ENCODE measurements at regions not wholly inside any gene's neighbourhood (a gene's known extent, or its start where the extent isn't known, plus 50 kb on each side); places are given as distances from the start of the nearest gene placed in this dataset.

GRCh38 chr6:62746161-62746560, 460.1 kb upstream of the KHDRBS2 start:
- Histone ChIP-seq H3K36me3 (no peaks in the 10 kb centered on the region), H3K27me3 (no peaks in the 10 kb centered on the region), H3K4me1 (no peaks in the 10 kb centered on the region), H3K9me3 (no peaks in the 10 kb centered on the region), H3K27ac (no peak overlapping the region), H3K4me3 (no peak overlapping the region), H4K20me1 (no peaks in the 10 kb centered on the region), H3K9ac (no peak overlapping the region), H3K4me2 (no peak overlapping the region)
- no peak for TF ChIP-seq Cebpa-rat (IDR thresholded peaks at IDR 0.05)

DNA sequence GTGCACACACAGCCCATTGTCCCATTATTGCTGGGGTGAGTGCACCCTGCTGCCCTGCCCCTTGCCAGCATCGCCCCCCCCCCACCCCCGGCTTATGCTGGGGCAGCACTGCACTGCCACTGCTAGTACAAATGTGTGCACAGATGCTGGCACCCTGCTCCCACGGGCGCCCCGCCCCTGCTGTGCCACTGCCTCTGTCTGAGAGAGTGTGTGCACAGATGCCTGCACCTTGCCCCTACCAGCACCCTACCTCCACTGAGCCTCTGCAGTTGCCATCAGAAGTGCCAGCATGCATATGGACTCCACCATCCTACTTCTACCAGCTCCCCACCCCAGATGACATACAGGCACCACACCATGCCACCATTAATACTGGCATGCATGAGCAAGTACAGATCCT, 454.6 kb upstream of the KHDRBS2 start:
- Histone ChIP-seq H3K4me3 (no peak overlapping the region), H3K27me3 (no peaks in the 10 kb centered on the region), H3K4me2 (no peak overlapping the region), H3K9ac (no peak overlapping the region), H3K4me1 (no peaks in the 10 kb centered on the region), H3K36me3 (no peaks in the 10 kb centered on the region), H3K27ac (no peak overlapping the region), H4K20me1 (no peaks in the 10 kb centered on the region), H3K9me3 (no peaks in the 10 kb centered on the region)
- TF ChIP-seq Cebpa-rat (IDR thresholded peaks at IDR 0.05), result no peak

DNA sequence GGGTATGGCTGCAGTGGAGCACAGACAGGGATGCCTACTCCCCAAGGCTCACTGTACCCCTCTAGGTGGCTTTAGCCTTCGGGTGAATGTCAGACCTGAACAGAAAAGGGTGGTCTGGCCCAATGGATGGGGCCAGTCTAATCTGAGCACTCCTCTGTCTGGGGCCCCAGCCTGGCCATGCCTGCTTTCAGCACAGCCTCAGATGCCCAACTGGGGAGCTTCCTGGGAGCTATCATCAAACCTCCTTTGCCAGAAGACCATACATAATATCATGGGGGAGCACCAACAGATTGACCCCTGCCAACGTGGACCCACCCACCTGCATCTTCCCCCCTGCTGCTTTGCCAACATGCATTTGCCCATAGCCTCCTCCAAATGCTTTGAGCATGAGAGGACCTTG, 454.1 kb upstream of the KHDRBS2 start:
- H3K27me3 ChIP-seq, result no peaks in the 10 kb centered on the region
- no peak overlapping the region for H3K4me3 ChIP-seq
- no peaks in the 10 kb centered on the region for H3K9me3 ChIP-seq
- no peak overlapping the region for H3K27ac ChIP-seq
- no peaks in the 10 kb centered on the region for H3K4me1 ChIP-seq
- H3K36me3 ChIP-seq, result no peaks in the 10 kb centered on the region
- H3K4me2 ChIP-seq, result no peak overlapping the region
- no peak overlapping the region for H3K9ac ChIP-seq
- H4K20me1 ChIP-seq, result no peaks in the 10 kb centered on the region
- TF ChIP-seq Cebpa-rat (IDR thresholded peaks at IDR 0.05), result no peak

GRCh38 chr6:62737792-62738191, 451.8 kb upstream of the KHDRBS2 start:
- no peak overlapping the region for H3K4me3 ChIP-seq
- no peaks in the 10 kb centered on the region for H3K9me3 ChIP-seq
- no peak for TF ChIP-seq Cebpa-rat (IDR thresholded peaks at IDR 0.05)
- H3K36me3 ChIP-seq, result no peaks in the 10 kb centered on the region
- H3K27me3 ChIP-seq, result no peaks in the 10 kb centered on the region
- no peak overlapping the region for H3K9ac ChIP-seq
- H3K27ac ChIP-seq, result no peak overlapping the region
- H3K4me1 ChIP-seq, result no peaks in the 10 kb centered on the region
- H3K4me2 ChIP-seq, result no peak overlapping the region
- H4K20me1 ChIP-seq, result no peaks in the 10 kb centered on the region

DNA sequence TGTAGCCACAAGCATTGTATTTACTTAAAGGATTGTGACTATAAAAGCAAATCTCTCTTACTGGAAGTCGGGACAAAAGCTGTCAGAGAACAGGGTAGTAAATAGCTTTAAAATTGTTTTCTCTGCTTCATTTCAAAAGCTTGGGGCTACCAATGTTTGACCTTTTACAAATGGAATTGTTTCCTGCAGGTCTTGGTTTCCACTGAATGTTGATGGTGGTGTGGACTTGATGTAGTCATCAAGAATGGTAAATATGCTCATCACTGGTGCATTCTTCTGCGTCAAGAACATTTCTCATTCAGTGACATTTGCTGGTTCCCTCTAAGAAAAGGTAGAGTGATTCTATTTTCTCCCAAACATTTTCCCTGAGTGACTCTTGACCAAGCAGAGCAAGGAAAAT, 435.4 kb upstream of the KHDRBS2 start:
- no peak overlapping the region for H3K4me2 ChIP-seq
- no peaks in the 10 kb centered on the region for H3K4me1 ChIP-seq
- TF ChIP-seq Cebpa-rat (IDR thresholded peaks at IDR 0.05), result no peak
- no peaks in the 10 kb centered on the region for H3K27me3 ChIP-seq
- no peak overlapping the region for H3K4me3 ChIP-seq
- no peak overlapping the region for H3K9ac ChIP-seq
- H3K9me3 ChIP-seq, result no peaks in the 10 kb centered on the region
- H4K20me1 ChIP-seq, result no peaks in the 10 kb centered on the region
- H3K27ac ChIP-seq, result no peak overlapping the region
- H3K36me3 ChIP-seq, result no peaks in the 10 kb centered on the region

DNA sequence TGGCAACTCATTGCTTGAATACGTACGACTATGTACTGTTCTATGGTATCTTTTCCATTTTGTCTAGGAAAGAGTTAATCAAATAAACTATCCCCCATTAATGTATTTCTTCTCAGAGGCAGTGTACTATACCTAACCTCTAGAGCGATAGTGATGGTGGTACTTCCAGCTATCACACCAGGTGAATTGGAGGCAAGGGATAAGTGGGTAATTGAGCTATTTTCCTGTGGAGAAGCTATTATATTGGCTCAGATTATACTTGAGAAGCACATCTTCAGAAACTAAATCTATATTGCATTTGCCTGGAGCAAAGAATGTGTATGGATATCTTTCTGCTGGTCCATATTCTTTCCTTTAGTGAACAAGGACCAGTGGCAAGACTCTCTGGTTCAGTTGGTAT, 430.7 kb upstream of the KHDRBS2 start:
- Histone ChIP-seq H3K4me1 (no peaks in the 10 kb centered on the region), H3K9me3 (no peaks in the 10 kb centered on the region), H4K20me1 (no peaks in the 10 kb centered on the region), H3K9ac (no peak overlapping the region), H3K4me3 (no peak overlapping the region), H3K27ac (no peak overlapping the region), H3K36me3 (no peaks in the 10 kb centered on the region), H3K27me3 (no peaks in the 10 kb centered on the region), H3K4me2 (no peak overlapping the region)
- TF ChIP-seq Cebpa-rat (IDR thresholded peaks at IDR 0.05), result no peak

- no peak overlapping the region for H3K4me3 ChIP-seq
- H3K4me2 ChIP-seq, result no peak overlapping the region
- no peaks in the 10 kb centered on the region for H3K27me3 ChIP-seq
- no peaks in the 10 kb centered on the region for H3K4me1 ChIP-seq
- H4K20me1 ChIP-seq, result no peaks in the 10 kb centered on the region
- no peak overlapping the region for H3K27ac ChIP-seq
- H3K9ac ChIP-seq, result no peak overlapping the region
- no peaks in the 10 kb centered on the region for H3K36me3 ChIP-seq
- no peak for TF ChIP-seq Cebpa-rat (IDR thresholded peaks at IDR 0.05)
- H3K9me3 ChIP-seq, result no peaks in the 10 kb centered on the region
These were observed 428.1 kb upstream of the KHDRBS2 start for GRCh38 chr6:62714112-62714511.

DNA sequence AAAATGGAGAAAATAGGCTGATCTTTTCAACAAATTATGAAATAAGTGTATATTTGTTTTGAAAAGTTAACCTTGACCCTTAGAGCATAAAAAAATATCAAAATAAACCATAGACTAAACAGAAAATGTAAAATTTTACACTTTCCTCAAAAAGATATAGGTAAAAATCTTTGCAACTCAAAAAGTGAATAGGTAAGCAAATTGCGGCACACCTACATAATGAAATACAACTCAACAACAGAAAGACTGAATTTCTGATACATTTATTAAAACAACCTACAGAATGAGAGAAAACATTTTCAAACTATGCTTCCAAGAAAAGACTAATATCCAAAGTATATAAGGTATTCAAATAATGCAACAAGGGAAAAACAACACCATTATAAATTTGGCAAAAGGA, 425.7 kb upstream of the KHDRBS2 start:
- TF ChIP-seq Cebpa-rat (IDR thresholded peaks at IDR 0.05), result no peak
- H4K20me1 ChIP-seq, result no peaks in the 10 kb centered on the region
- no peak overlapping the region for H3K27ac ChIP-seq
- H3K36me3 ChIP-seq, result no peaks in the 10 kb centered on the region
- H3K4me3 ChIP-seq, result no peak overlapping the region
- no peak overlapping the region for H3K9ac ChIP-seq
- no peak overlapping the region for H3K4me2 ChIP-seq
- H3K9me3 ChIP-seq, result no peaks in the 10 kb centered on the region
- H3K27me3 ChIP-seq, result no peaks in the 10 kb centered on the region
- no peaks in the 10 kb centered on the region for H3K4me1 ChIP-seq

DNA sequence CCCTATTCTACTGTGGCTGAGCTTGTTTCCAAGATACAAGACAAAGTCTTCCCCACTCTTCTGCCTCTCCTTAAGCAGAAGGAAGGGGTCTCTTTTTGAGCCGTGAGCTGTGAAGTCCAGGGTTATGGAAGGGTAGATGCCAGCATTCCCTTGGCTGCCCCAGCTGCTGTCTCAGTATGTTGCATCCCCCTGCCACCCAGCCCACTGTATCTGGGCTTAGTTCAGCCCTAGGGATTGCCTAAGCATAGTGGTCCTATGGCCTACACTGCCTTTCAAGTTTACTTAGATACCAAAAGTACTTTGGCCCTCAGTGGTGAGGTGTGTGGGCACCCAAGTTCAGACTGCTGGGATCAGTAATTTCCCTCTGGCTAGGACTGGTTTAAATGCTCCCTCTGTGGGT, 421.9 kb upstream of the KHDRBS2 start:
- no peak for TF ChIP-seq Cebpa-rat (IDR thresholded peaks at IDR 0.05)
- H3K4me3 ChIP-seq, result no peak overlapping the region

GRCh38 chr6:62707156-62707555, 421.1 kb upstream of the KHDRBS2 start:
- TF ChIP-seq Cebpa-rat (IDR thresholded peaks at IDR 0.05), result no peak
- H3K9ac ChIP-seq, result no peak overlapping the region
- H3K36me3 ChIP-seq, result no peaks in the 10 kb centered on the region
- H3K4me3 ChIP-seq, result no peak overlapping the region
- no peaks in the 10 kb centered on the region for H4K20me1 ChIP-seq
- H3K4me1 ChIP-seq, result no peaks in the 10 kb centered on the region
- no peak overlapping the region for H3K27ac ChIP-seq
- no peaks in the 10 kb centered on the region for H3K9me3 ChIP-seq
- no peak overlapping the region for H3K4me2 ChIP-seq
- H3K27me3 ChIP-seq, result no peaks in the 10 kb centered on the region

More for the DNA sequence above, 421.9 kb upstream of the KHDRBS2 start:
- H3K27me3 ChIP-seq, result no peaks in the 10 kb centered on the region
- no peaks in the 10 kb centered on the region for H3K4me1 ChIP-seq
- no peak overlapping the region for H3K4me2 ChIP-seq
- no peaks in the 10 kb centered on the region for H3K36me3 ChIP-seq
- no peak overlapping the region for H3K27ac ChIP-seq
- no peaks in the 10 kb centered on the region for H3K9me3 ChIP-seq
- H4K20me1 ChIP-seq, result no peaks in the 10 kb centered on the region
- H3K9ac ChIP-seq, result no peak overlapping the region

- Histone ChIP-seq H3K9ac (no peak overlapping the region), H3K27me3 (no peaks in the 10 kb centered on the region), H4K20me1 (no peaks in the 10 kb centered on the region), H3K36me3 (no peaks in the 10 kb centered on the region), H3K27ac (no peak overlapping the region), H3K9me3 (no peaks in the 10 kb centered on the region), H3K4me3 (no peak overlapping the region), H3K4me1 (no peaks in the 10 kb centered on the region), H3K4me2 (no peak overlapping the region)
- TF ChIP-seq Cebpa-rat (IDR thresholded peaks at IDR 0.05), result no peak
These were observed 397.0 kb upstream of the KHDRBS2 start for GRCh38 chr6:62683063-62683462.
